HG03159 (cell line): ENCODE measurements at regions not wholly inside any gene's neighbourhood (a gene's known extent, or its start where the extent isn't known, plus 50 kb on each side); places are given as distances from the start of the nearest gene placed in this dataset.
"Not testable (repeated sequence)": the region's sequence is repeated elsewhere in the genome, so short reads cannot be mapped to it uniquely, and the experiment has no call there.

ENCODE experiments used
- ATAC-seq: cut with Tn5 transposase; IDR thresholded peaks from one replicate; pipeline ENCODE4 v1.9.1; 2021; ENCODE audit warnings: mild to moderate bottlenecking, moderate library complexity; ENCODE audit not compliant: unreplicated experiment

- ATAC-seq, result no peak
Measured at GRCh38 chr3:147160984-147161383, 245.4 kb downstream of the ZIC4 start.

- ATAC-seq, result no peak
Measured at GRCh38 chr3:147159141-147159540, 247.2 kb downstream of the ZIC4 start.

- no peak for ATAC-seq
Measured at GRCh38 chr3:147157631-147158030, 248.7 kb downstream of the ZIC4 start.

GRCh38 chr3:147154988-147155387, 251.4 kb downstream of the ZIC4 start:
- not testable (repeated sequence) for ATAC-seq

DNA sequence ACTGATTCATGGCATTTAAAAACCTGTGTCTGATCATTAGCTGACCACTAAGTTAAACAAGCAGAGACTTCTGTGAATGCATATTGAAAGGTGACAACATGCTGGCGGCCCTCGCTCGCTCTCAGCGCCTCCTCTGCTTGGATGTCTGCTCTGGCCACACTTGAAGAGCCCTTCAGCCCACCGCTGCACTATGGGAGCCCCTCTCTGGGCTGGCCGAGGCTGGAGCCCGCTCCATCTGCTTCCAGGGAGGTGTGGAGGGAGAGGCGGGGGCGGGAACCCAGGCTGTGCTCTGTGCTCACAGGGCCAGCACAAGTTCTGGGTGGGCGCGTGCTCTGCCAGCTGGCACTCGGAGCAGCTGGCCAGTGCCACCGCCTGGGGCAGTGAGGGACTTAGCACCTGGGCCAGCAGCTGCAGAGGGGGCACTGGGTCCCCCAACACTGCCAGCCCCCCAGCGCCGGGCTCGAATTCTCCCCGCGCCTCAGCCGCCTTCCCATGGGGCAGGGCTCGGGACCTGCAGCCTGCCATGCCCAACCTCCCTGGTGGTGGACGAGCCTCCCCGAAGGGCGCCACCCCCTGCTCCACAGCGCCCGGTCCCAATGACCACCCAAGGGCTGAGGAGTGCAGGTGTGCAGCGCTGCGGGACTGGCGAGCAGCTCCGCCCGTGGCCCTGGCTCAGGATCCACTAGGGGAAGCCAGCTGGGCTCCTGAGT, 252.4 kb downstream of the ZIC4 start:
- no peak for ATAC-seq

DNA sequence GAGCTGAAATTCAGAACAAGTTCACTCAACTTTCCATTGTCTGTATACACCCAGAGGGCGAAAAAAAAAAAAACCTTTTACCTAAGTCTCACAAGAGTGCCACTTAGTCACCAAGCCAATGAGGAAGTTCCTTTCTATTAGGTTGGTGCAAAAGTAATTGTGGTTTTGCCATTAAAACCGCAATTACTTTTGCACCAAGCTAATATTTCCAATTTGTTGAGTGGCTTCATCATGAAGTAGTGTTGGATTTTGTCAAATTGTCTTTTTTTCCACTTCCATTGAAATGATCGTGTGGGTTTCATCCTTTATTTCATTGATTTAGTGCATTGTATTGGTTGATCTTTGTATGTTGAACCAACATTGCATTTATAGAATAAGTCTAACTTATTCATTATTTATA, 253.9 kb downstream of the ZIC4 start:
- ATAC-seq, result no peak

DNA sequence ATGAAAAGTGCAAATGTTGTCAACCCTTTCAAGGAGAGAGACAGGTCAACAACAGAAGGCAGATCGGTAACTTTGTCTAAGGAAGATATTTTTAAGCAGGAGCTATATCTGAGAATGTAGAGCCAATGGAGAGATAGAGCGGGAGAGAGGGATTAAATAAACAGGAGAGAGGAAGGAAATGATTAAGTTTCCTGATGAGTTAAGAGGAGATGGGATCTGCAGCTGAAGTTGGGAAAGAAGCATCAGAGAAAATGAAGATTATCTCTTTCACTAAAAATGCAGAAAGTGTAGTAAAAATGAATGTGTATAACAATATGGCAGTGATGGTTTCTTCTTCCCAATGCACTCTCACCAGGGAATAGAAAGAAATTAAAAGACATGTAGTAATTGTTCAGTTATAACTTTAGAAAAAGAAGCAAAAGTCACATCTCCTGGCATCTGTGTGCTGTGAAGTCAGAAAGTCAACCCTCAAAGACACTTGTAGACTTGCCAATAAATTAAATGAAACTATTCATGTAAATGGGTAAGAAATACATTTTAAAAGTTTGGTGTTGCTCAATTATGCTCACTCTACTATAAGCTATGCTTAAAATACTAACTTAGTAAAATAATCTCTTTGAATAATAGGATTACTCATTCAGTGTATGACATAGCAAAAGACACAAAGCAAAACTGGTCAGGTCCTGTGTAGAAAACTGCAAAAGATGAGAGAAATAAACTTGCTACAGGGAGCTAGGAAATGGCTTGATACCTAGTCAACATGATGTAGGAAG, 264.6 kb downstream of the ZIC4 start:
- no peak for ATAC-seq

DNA sequence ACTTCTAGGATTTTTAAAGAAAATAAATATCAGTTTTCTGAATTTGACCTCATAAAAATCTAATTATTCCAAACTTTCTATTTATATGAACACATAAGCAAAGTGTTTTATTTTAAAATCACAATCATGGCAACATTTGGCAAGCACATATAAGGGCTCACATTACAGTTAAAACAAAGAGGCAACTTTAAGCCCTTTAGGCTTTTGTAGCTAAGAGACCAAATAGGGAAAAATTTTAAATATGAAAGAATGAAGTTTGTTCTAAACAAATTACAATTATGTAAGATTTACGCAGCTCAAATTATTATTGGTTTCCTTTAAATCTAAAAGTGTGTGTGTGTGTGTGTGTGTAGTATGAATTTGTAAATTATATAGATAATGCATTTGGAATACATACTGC, 267.0 kb downstream of the ZIC4 start:
- no peak for ATAC-seq

DNA sequence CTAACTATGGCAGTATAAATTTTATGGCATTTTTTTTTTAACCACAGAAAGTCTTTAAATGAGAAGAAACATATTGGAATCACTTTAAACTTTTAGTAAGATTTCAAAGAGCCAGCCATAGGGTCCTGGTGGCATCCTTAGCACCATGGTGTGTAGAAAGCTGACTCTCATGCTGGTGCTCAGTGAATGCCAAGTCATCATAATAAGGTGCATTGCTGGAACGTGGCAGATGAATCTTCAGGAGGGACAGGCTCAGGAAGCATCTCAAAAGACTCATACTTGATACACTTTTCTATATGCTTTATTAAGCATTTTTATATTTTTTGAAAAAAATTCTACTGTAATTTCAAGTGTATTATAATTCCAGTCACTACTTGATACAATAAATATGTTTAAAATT, 274.2 kb downstream of the ZIC4 start:
- no peak for ATAC-seq

GRCh38 chr3:147130461-147130860, 275.9 kb downstream of the ZIC4 start:
- no peak for ATAC-seq

DNA sequence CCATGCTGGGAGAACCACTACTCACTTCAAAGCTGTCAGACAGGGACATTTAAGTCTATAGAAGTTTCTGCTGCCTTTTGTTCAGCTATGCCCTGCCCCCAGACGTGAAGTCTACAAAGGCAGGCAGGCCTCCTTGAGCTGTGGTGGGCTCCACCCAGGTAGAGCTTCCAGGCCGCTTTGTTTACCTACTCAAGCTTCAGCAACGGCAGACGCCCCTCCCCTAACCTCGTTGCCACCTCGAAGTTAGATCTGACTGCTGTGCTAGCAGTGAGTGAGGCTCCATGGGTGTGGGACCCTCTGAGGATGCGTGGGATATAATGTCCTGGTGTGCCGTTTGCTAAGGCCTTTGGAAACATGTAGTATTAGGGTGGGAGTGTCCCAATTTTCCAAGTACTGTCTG, 276.7 kb downstream of the ZIC4 start:
- ATAC-seq, result no peak

DNA sequence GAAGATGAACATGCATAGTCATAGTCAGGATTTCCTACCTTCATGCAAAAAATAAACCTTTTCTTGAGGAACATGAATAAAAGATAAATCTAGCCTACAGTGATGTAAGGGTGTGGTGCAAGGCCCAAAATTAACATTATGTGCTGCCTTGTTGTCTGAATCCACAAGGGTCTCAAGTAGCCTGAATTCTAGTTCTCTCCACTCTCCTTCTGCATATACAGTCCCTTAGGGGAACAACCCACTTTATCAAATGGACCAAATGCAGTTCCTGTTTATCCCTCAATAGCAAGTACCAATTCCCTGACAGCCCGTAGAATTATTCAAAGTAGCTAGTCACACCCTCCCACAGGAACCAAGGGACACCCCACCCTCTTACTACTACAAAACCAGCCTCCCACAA, 284.0 kb downstream of the ZIC4 start:
- no peak for ATAC-seq

DNA sequence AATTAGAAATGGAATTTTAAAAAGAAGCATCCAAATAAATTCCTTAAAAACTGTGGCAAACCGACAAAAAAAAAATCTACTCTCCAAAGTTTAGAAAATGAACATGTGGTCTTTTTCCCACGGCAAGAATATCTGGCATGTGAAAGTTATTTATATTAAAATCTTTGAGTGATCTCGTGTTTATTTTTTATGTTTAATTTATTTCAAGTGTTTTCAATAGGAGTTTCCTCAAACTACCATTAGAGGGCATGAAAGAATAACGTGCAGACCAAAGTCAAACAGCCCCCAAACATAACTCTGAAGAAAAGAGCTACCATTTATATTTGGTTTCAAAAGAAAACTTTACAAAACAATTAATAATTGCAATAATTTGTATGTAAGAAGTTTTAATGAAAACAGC, 286.4 kb downstream of the ZIC4 start:
- no peak for ATAC-seq

DNA sequence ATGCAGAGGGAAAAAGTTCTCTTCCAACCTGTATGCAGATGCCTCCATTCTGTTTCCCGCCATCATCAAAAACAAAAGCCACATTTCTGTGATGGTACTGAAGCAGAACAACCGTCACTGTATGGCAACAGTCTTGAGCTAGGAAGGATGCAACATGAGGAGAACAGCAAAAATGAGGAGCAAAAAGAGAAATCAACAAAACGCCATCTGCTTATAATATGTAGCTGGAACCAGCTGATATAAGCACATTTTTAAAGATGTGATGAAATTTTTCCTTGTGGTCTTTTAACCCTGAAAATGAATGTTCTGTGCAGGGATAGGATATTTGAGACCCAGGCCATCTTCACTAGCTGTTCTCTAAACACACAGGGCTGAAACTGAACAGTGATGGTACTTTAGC, 287.0 kb downstream of the ZIC4 start:
- no peak for ATAC-seq

DNA sequence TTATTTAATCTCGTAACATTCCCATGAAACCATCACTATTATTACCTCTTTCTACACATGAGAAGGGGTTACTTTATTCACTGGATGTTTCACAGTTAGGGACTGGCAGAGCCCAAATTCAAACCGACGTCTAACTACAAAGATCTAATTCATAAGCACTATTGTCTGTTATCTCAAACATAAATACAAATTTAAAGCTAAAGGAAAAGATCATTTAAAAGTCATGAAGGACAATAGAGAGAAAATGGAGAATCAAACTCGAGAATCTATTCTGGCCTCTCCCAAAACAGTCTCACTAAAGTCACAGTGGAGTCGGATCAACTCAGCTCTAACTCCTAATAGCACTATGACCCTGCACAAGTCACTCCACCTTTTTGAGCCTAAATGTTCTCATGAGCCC, 287.7 kb downstream of the ZIC4 start:
- no peak for ATAC-seq

- no peak for ATAC-seq
Measured at GRCh38 chr3:147117631-147118030, 288.7 kb downstream of the ZIC4 start.

DNA sequence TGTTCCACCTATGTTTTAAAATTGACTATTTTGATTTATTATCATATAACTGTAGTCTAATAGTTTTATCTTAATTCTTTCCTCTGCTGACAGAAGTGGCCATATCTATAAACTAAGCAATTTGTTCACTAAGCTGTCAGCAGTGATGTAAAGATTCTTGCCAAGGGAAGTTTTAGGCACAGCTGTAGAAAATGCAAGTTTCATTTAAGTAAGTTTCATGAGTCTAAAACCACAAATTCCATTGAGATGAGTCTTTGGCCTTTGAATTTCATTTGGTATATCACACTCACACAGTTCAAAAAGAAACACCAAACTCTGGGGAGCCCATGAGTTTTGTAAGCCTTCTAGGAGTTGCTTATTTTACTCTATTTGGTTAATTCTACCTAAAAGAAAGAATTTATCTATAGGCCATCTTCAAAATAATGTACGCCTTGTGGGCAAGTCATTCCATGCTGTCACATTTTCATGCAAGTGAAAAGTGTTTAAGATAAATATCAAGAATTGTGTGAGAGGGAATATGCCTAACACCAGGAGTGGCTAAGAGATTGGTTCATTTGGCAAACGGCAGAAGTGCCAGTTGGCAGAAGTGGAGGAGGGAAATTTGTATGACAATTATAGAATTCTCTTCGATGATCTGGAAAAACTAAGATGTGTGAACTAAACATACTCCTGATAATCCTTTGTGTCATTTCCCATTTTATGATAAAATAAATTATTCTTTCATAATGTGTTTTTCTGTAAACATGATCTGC, 292.9 kb downstream of the ZIC4 start:
- ATAC-seq, result no peak

DNA sequence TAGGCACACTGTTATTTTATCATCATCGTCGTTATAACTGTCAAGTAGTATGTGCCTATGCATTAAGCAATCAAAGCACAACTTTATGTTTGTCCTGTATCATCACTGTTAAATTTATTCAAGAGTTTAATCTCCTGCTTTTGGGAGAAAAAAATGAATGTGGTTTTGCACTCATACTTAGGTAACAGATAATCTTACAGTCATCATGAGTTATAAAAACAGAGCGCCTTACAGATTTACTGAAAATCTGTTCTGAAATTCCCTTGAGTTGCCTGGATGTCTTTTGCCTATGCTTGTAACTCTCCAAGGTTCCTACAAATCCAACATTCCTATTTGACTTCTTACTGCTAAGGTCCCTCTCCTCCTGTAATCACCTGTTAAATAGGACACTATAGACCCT, 307.3 kb downstream of the ZIC4 start:
- no peak for ATAC-seq

DNA sequence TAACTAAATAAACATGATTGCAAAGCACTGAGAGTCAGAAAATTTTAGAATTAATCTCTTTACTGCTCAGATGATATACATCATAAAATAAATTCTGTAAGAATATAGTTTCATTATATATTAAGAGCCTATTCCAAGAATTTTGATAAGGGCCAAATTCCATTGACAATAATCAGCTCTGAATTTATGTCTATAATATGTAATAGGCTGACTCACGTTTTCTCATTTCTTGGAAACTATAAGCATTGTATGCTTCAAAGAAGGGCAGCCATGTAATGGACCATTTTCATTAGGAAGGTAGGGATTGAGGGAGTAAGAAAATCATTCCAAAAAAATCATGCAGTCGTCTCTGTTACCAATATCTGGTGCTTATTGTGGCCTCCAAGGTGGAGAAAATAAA, 315.9 kb downstream of the ZIC4 start:
- no peak for ATAC-seq

GRCh38 chr3:147089286-147089685, 317.1 kb downstream of the ZIC4 start:
- no peak for ATAC-seq

DNA sequence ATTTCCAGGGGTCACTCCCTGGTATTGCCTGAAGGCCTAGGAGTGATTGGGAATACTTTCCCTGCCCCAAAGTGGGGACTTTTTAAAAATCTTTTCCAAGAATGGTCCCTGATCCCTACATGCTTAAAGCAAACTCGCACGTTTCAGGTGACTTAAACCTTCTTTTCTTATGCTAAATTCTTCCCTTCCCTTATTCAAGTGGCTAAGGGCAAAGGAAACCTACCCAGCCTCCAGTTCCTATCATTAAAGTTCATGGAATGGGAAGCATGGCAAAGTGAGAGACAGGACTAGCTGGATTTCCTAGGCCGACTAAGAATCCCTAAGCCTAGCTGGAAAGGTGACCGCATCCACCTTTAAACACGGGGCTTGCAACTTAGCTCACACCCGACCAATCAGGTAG, 346.8 kb downstream of the ZIC4 start:
- ATAC-seq, result not testable (repeated sequence)

- no peak for ATAC-seq
Measured at GRCh38 chr3:147049821-147050220, 356.5 kb downstream of the ZIC4 start.
